Smooth muscle cell (in vitro differentiated cells): ENCODE measurements at regions not wholly inside any gene's neighbourhood (a gene's known extent, or its start where the extent isn't known, plus 50 kb on each side); places are given as distances from the start of the nearest gene placed in this dataset.
A peak's percentile ranks its signal among the peaks of the same experiment; 100 is the strongest.
"Not testable (repeated sequence)": the region's sequence is repeated elsewhere in the genome, so short reads cannot be mapped to it uniquely, and the experiment has no call there.

ENCODE experiments used
- DNase-seq: peaks from one replicate; lab custom pipeline; 2025; ENCODE audit not compliant: unreplicated experiment; lab: John Stamatoyannopoulos, UW
- H2AFZ ChIP-seq: fragments of 200-600 bp; sonication (generic); 2 replicates; pipeline ENCODE4 v1.6.0; 2016; ENCODE audit warnings: antibody characterized with exemption, low read depth, mild to moderate bottlenecking
- H3F3A ChIP-seq: fragments of 200-600 bp; sonication (generic); 2 replicates; pipeline ENCODE4 v1.6.0; 2017; ENCODE audit warnings: antibody characterized with exemption, low read depth
- H3K27ac ChIP-seq: fragments of 200-600 bp; sonication (generic); 2 replicates; pipeline ENCODE4 v1.5.1; 2016; ENCODE audit warnings: low read depth, mild to moderate bottlenecking
- H3K27me3 ChIP-seq: fragments of 200-600 bp; sonication (generic); 2 replicates; pipeline ENCODE4 v1.6.1; 2016; ENCODE audit warnings: low read depth, mild to moderate bottlenecking
- H3K36me3 ChIP-seq: fragments of 200-600 bp; sonication (generic); 2 replicates; pipeline ENCODE4 v1.5.1; 2016; ENCODE audit warnings: low read depth
- H3K4me1 ChIP-seq: fragments of 200-600 bp; sonication (generic); 2 replicates; pipeline ENCODE4 v1.5.1; 2016; ENCODE audit warnings: low read depth
- H3K4me2 ChIP-seq: fragments of 200-600 bp; sonication (generic); 2 replicates; pipeline ENCODE4 v1.6.0; 2016; ENCODE audit warnings: mild to moderate bottlenecking
- H3K4me3 ChIP-seq: fragments of 200-600 bp; sonication (generic); 2 replicates; pipeline ENCODE4 v1.5.1; 2016; ENCODE audit warnings: mild to moderate bottlenecking
- H3K79me2 ChIP-seq: fragments of 200-600 bp; sonication (generic); 2 replicates; pipeline ENCODE4 v1.6.0; 2016; ENCODE audit warnings: low read depth, mild to moderate bottlenecking
- H3K9ac ChIP-seq: fragments of 200-600 bp; sonication (generic); 2 replicates; pipeline ENCODE4 v1.6.0; 2016; ENCODE audit warnings: low read depth
- H3K9me3 ChIP-seq: fragments of 200-600 bp; sonication (generic); replicated peaks from 2 replicates; pipeline ENCODE4 v1.5.1; 2016; ENCODE audit warnings: low read depth
- H4K20me1 ChIP-seq: fragments of 200-600 bp; sonication (generic); 2 replicates; pipeline ENCODE4 v1.6.0; 2016; ENCODE audit warnings: low read depth
- WGBS: methylation state at CpG from one replicate; pipeline ENCODE4 v1.1.7; 2016; ENCODE audit warnings: low lambda C conversion rate; 5-methylcytosine and 5-hydroxymethylcytosine counted together
- TF ChIP-seq, protein P1 (sequence below): fragments of 200-600 bp; sonication (generic); IDR thresholded peaks from 2 replicates; pipeline ENCODE4 v1.5.1; 2017; ENCODE audit warnings: borderline replicate concordance, mild to moderate bottlenecking, antibody characterized with exemption; ENCODE audit not compliant: insufficient read depth, poor library complexity, severe bottlenecking

DNA sequence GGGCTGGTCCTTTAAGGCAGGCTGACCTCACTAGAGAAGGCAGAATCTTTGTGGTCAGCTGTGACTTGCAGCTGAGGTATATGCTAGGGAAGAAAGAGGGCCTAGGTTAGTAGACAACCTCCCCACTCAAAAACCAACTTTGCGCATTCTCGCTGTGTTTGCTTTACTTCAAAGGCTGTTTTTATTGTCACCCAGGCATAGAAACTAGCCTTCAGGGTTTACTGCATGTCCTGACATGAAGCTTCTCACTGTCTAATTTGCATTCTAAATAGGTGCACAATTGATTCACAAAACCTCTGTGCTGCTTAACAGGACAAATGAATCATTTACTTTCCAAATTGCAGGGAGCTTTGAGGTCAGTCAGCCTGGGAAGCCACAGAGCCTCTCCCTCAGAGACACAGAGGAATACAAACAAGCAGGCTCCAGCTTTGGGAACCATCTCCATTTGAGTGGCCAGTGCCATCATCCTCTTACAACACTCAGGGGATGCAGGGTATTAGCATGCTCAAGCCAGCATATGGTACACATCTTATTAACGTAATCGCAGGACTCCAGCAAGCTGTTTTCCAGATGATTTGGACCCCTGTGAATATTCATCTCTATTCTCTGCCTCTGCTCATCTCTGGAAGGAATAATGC, 596.4 kb upstream of the GHITM start:
- DNase-seq: no peak
- H4K20me1 ChIP-seq: no peaks in the 10 kb centered on the region
- H3K4me3 ChIP-seq: no peak overlapping the region
- H3K9ac ChIP-seq: no peak overlapping the region
- no peak overlapping the region for H2AFZ ChIP-seq
- H3K27ac ChIP-seq: peak overlapping the region; percentile 80
- H3K27me3 ChIP-seq: no peaks in the 10 kb centered on the region
- TF ChIP-seq, protein P1, sequence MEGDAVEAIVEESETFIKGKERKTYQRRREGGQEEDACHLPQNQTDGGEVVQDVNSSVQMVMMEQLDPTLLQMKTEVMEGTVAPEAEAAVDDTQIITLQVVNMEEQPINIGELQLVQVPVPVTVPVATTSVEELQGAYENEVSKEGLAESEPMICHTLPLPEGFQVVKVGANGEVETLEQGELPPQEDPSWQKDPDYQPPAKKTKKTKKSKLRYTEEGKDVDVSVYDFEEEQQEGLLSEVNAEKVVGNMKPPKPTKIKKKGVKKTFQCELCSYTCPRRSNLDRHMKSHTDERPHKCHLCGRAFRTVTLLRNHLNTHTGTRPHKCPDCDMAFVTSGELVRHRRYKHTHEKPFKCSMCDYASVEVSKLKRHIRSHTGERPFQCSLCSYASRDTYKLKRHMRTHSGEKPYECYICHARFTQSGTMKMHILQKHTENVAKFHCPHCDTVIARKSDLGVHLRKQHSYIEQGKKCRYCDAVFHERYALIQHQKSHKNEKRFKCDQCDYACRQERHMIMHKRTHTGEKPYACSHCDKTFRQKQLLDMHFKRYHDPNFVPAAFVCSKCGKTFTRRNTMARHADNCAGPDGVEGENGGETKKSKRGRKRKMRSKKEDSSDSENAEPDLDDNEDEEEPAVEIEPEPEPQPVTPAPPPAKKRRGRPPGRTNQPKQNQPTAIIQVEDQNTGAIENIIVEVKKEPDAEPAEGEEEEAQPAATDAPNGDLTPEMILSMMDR: no peak
- H3K79me2 ChIP-seq: no peaks in the 10 kb centered on the region
- H3F3A ChIP-seq: peaks cover 5% of the 10 kb centered on the region
- peaks cover 52% of the 10 kb centered on the region for H3K4me1 ChIP-seq
- peak overlapping the region; percentile 45 for H3K4me2 ChIP-seq
- WGBS: 32% methylated on average over 4 of the region's 4 CpGs
- no peaks in the 10 kb centered on the region for H3K36me3 ChIP-seq
- H3K9me3 ChIP-seq: no peaks in the 10 kb centered on the region

DNA sequence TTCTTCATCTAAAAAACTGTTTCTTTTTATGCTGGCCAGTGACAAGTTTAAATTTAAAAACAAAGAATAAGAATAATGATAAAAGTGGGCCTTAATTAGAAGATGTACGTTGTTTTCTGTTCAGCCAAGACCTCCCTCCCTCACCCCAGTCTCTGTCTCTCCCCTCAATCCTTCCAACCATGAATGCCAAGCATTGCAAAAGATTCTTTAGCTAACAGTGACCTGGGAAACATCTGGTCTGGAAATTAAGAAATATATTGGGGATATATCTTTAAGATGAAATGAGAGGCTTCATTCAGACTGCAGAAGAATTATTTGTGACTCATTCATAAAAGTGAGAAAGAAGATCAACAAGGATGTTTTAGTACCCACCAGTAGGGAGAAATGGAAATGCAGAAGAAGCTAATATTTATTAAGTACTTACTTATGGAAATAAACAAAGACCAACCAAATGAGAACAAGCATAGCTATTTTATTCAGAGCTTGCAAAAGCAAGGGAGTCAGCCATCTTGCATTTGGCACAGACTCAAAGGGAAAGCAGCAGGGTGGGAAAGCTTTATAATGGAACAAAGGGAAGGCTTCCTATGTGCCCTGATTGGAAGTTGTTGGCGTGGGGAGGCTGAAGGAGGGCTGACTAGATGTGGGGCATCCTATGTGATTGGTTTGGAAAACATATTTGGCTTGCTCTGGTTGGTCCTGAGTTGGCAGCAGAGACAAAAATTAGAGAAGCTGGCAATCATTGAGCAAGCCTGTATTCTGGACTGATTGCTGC, 595.4 kb upstream of the GHITM start:
- H3K9me3 ChIP-seq: peaks cover 2% of the 10 kb centered on the region
- peaks cover 5% of the 10 kb centered on the region for H3F3A ChIP-seq
- peaks cover 52% of the 10 kb centered on the region for H3K4me1 ChIP-seq
- H3K79me2 ChIP-seq: no peaks in the 10 kb centered on the region
- H3K27me3 ChIP-seq: no peaks in the 10 kb centered on the region
- no peaks in the 10 kb centered on the region for H3K36me3 ChIP-seq
- H3K9ac ChIP-seq: peak overlapping the region; percentile 8
- H3K4me2 ChIP-seq: peak overlapping the region; percentile 45
- WGBS: 87% methylated on average over 2 of the region's 2 CpGs
- no peak for DNase-seq
- H3K4me3 ChIP-seq: no peak overlapping the region
- peak overlapping the region; percentile 80 for H3K27ac ChIP-seq
- TF ChIP-seq, protein P1: no peak
- peak overlapping the region; percentile 52 for H2AFZ ChIP-seq
- no peaks in the 10 kb centered on the region for H4K20me1 ChIP-seq

DNA sequence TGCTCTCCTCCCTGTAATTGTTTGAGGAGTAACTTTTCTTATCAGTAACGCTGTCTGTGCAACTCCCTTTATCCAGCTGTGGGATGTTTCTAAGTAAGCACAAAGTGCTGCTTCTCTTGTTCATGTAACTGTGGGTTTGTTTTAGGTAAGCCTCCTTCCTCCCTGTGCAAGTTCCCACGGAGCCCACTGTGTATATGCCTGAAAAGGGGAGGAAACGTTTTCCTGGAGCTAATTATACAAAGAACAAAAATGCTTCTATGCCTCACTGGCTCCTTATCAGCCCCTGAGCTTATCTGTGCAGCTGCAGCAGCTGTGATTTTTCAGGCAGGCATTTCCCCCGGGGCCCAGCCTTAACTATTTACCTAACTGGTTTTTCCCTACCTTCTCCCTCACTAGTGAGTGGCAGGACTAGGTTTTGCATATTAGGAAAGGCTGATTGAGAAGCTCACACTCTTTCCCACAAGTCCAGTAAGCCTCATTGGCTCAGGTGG, 593.4 kb upstream of the GHITM start:
- no peaks in the 10 kb centered on the region for H4K20me1 ChIP-seq
- TF ChIP-seq, protein P1: no peak
- H3K9me3 ChIP-seq: peaks cover 6% of the 10 kb centered on the region
- no peak overlapping the region for H3K9ac ChIP-seq
- DNase-seq: no peak
- no peaks in the 10 kb centered on the region for H3K27me3 ChIP-seq
- no peak overlapping the region for H3K27ac ChIP-seq
- H3K4me2 ChIP-seq: peak overlapping the region; percentile 66
- H3K4me1 ChIP-seq: peaks cover 42% of the 10 kb centered on the region
- 4% methylated on average over 4 of the region's 4 CpGs for WGBS
- no peaks in the 10 kb centered on the region for H3F3A ChIP-seq
- peak overlapping the region; percentile 9 for H2AFZ ChIP-seq
- no peaks in the 10 kb centered on the region for H3K36me3 ChIP-seq
- H3K79me2 ChIP-seq: no peaks in the 10 kb centered on the region
- no peak overlapping the region for H3K4me3 ChIP-seq

DNA sequence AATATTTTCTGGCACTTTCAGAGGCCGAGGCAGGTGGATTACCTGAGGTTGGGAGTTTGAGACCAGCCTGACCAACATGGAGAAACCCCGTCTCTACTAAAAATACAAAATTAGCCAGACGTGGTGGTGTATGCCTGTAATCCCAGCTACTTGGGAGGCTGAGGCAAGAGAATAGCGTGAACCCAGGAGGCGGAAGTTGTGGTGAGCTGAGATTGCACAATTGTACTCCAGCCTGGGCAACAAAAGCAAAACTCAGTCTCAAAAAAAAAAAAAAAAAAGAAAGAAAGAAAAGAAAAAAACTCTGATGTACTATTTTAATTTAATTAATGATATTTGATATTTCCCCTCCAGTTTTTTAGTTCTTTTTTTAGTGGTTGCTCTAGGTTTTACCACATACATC, 588.1 kb upstream of the GHITM start:
- H3K9ac ChIP-seq, H3K4me3 ChIP-seq, H3K79me2 ChIP-seq, H3K4me2 ChIP-seq, H3K9me3 ChIP-seq, H3K4me1 ChIP-seq, DNase-seq, H3F3A ChIP-seq, H3K27ac ChIP-seq, H3K36me3 ChIP-seq, H2AFZ ChIP-seq, H4K20me1 ChIP-seq, H3K27me3 ChIP-seq: not testable (repeated sequence)
- WGBS: 94% methylated on average over 5 of the region's 5 CpGs
